ENCODE measurements at regions not wholly inside any gene's neighbourhood (a gene's known extent, or its start where the extent isn't known, plus 50 kb on each side); places are given as distances from the start of the nearest gene placed in this dataset.

DNA sequence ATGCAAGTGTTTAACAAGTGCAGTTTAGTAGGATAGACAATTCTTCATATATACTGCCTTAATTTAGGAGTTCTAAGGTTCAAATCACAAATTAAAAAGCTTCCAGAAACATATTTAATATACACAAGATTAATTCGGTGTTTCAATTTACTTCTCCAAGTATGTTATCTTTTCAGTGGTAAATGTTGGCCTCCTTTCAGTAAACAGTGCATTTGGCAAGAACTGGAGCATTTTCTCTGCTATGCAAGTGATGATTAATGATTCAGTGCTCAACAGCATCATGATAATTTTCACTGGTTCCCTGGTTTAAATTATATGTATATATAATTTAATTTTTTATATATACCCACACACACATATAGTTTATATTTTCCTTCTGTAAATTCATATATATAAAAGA lies 541.7 kb downstream of the EFNA5 start:
- TF ChIP-seq EZH2 (IDR thresholded peaks at IDR 0.05) (no peak), POLR2AphosphoS5 (IDR thresholded peaks at IDR 0.05; ENCODE audit: borderline replicate concordance, low read depth, low read length) (no peak)

Data from SK-N-MC (cell line).